Activated CD4-positive, alpha-beta memory T cell treated with anti-CD3 and anti-CD28 coated beads, Interleukin-2, amount 10 ng/mL, durations not matched to agents 7 days and 5 days (primary cell): ENCODE measurements at regions not wholly inside any gene's neighbourhood (a gene's known extent, or its start where the extent isn't known, plus 50 kb on each side); places are given as distances from the start of the nearest gene placed in this dataset.

ENCODE experiments used
- CTCF ChIA-PET: fragments of 350-600 bp; sonication (Branson Sonifier 250); formaldehyde crosslinking; loops from one replicate; lab custom pipeline; 2021; ENCODE audit warnings: antibody characterized with exemption, inconsistent platforms; lab: Charles Lee
- POLR2A ChIA-PET: fragments of 350-600 bp; sonication (Branson Sonifier 250); formaldehyde crosslinking; loops from one replicate; lab custom pipeline; 2021; ENCODE audit warnings: antibody characterized with exemption; lab: Charles Lee
- DNase-seq: peaks from one replicate; pipeline ENCODE4 v3.0.0-alpha.2; 2020
- H3K27ac Mint-ChIP-seq: one replicate; pipeline ENCODE4 v1.8.0; 2021; ENCODE audit warnings: mild to moderate bottlenecking, mixed read lengths
- H3K27me3 Mint-ChIP-seq: one replicate; pipeline ENCODE4 v1.8.0; 2021; ENCODE audit warnings: mixed read lengths
- H3K36me3 Mint-ChIP-seq: one replicate; pipeline ENCODE4 v1.8.0; 2021; ENCODE audit warnings: low read depth, mixed read lengths
- H3K4me1 Mint-ChIP-seq: one replicate; pipeline ENCODE4 v1.8.0; 2021; ENCODE audit warnings: mixed read lengths
- H3K4me3 Mint-ChIP-seq: one replicate; pipeline ENCODE4 v1.8.0; 2021; ENCODE audit warnings: mild to moderate bottlenecking, mixed read lengths
- H3K9me3 Mint-ChIP-seq: one replicate; pipeline ENCODE4 v1.8.0; 2021; ENCODE audit warnings: mixed read lengths

- peaks cover 2% of the 10 kb centered on the region for H3K9me3 Mint-ChIP-seq
- no peaks in the 10 kb centered on the region for H3K36me3 Mint-ChIP-seq
- H3K4me3 Mint-ChIP-seq: no peak overlapping the region
- H3K4me1 Mint-ChIP-seq: peaks cover 2% of the 10 kb centered on the region
- CTCF ChIA-PET: no interaction called here
- no peaks in the 10 kb centered on the region for H3K27me3 Mint-ChIP-seq
- POLR2A ChIA-PET: no interaction called here
- H3K27ac Mint-ChIP-seq: no peak overlapping the region
- DNase-seq: no peak
These were observed 111.7 kb downstream of the DUSP10 start for GRCh38 chr1:221630236-221630635.

GRCh38 chr1:221631556-221631955 is 110.3 kb downstream of the DUSP10 start:
- Mint-ChIP-seq H3K9me3 (peaks cover 2% of the 10 kb centered on the region), H3K4me1 (peaks cover 2% of the 10 kb centered on the region), H3K27me3 (no peaks in the 10 kb centered on the region), H3K4me3 (no peak overlapping the region), H3K27ac (no peak overlapping the region), H3K36me3 (no peaks in the 10 kb centered on the region)
- CTCF ChIA-PET: interaction anchor here (1.3 kb wide), 1 partner anchor 110 kb away, joined by 4 read pairs; no protein-coding TSS in a partner anchor
- DNase-seq: no peak
- POLR2A ChIA-PET: no interaction called here

GRCh38 chr1:221632072-221632471 is 109.8 kb downstream of the DUSP10 start:
- Mint-ChIP-seq H3K36me3 (no peaks in the 10 kb centered on the region), H3K4me1 (peaks cover 2% of the 10 kb centered on the region), H3K4me3 (no peak overlapping the region), H3K9me3 (peaks cover 2% of the 10 kb centered on the region), H3K27me3 (no peaks in the 10 kb centered on the region), H3K27ac (no peak overlapping the region)
- no peak for DNase-seq
- ChIA-PET POLR2A (no interaction called here), CTCF (interaction anchor here (1.3 kb wide), 1 partner anchor 109 kb away, joined by 4 read pairs; no protein-coding TSS in a partner anchor)

- Mint-ChIP-seq H3K4me1 (peaks cover 2% of the 10 kb centered on the region), H3K27me3 (no peaks in the 10 kb centered on the region), H3K36me3 (no peaks in the 10 kb centered on the region), H3K27ac (no peak overlapping the region), H3K9me3 (peaks cover 2% of the 10 kb centered on the region), H3K4me3 (no peak overlapping the region)
- no peak for DNase-seq
- ChIA-PET POLR2A (no interaction called here), CTCF (no interaction called here)
These were observed 108.0 kb downstream of the DUSP10 start for GRCh38 chr1:221633841-221634409.

GRCh38 chr1:221634606-221635005 is 107.3 kb downstream of the DUSP10 start:
- Mint-ChIP-seq H3K36me3 (no peaks in the 10 kb centered on the region), H3K4me3 (no peak overlapping the region), H3K27me3 (no peaks in the 10 kb centered on the region), H3K9me3 (peaks cover 2% of the 10 kb centered on the region), H3K27ac (no peak overlapping the region), H3K4me1 (peaks cover 2% of the 10 kb centered on the region)
- ChIA-PET CTCF (no interaction called here), POLR2A (no interaction called here)
- DNase-seq: no peak

- H3K9me3 Mint-ChIP-seq: peaks cover 2% of the 10 kb centered on the region
- ChIA-PET POLR2A (no interaction called here), CTCF (no interaction called here)
- no peak for DNase-seq
- no peaks in the 10 kb centered on the region for H3K27me3 Mint-ChIP-seq
- H3K4me1 Mint-ChIP-seq: peaks cover 2% of the 10 kb centered on the region
- H3K27ac Mint-ChIP-seq: no peak overlapping the region
- H3K36me3 Mint-ChIP-seq: no peaks in the 10 kb centered on the region
- H3K4me3 Mint-ChIP-seq: no peak overlapping the region
These were observed 106.6 kb downstream of the DUSP10 start for GRCh38 chr1:221635305-221635704.

- Mint-ChIP-seq H3K36me3 (no peaks in the 10 kb centered on the region), H3K9me3 (peaks cover 2% of the 10 kb centered on the region), H3K27ac (no peak overlapping the region), H3K4me1 (peaks cover 2% of the 10 kb centered on the region), H3K4me3 (no peak overlapping the region), H3K27me3 (no peaks in the 10 kb centered on the region)
- POLR2A ChIA-PET: no interaction called here
- CTCF ChIA-PET: interaction anchor here (0.6 kb wide), 1 partner anchor 387 kb away, joined by 3 read pairs; no protein-coding TSS in a partner anchor
- no peak for DNase-seq
These were observed 105.8 kb downstream of the DUSP10 start for GRCh38 chr1:221636096-221636495.

GRCh38 chr1:221636967-221637366 is 104.9 kb downstream of the DUSP10 start:
- Mint-ChIP-seq H3K9me3 (peaks cover 2% of the 10 kb centered on the region), H3K27ac (no peak overlapping the region), H3K36me3 (no peaks in the 10 kb centered on the region), H3K4me3 (no peak overlapping the region), H3K4me1 (no peaks in the 10 kb centered on the region), H3K27me3 (no peaks in the 10 kb centered on the region)
- ChIA-PET CTCF (no interaction called here), POLR2A (interaction anchor here (1.1 kb wide), 1 partner anchor 105 kb away, joined by 3 read pairs; the partner anchor contains the start of gene DUSP10)
- DNase-seq: no peak

- Mint-ChIP-seq H3K27me3 (no peaks in the 10 kb centered on the region), H3K4me1 (no peaks in the 10 kb centered on the region)
- no peak for DNase-seq
These were observed 104.2 kb downstream of the DUSP10 start for GRCh38 chr1:221637641-221638041.

GRCh38 chr1:221638595-221638994 is 103.3 kb downstream of the DUSP10 start:
- Mint-ChIP-seq H3K9me3 (peaks cover 2% of the 10 kb centered on the region), H3K27ac (no peak overlapping the region), H3K4me3 (no peak overlapping the region), H3K27me3 (no peaks in the 10 kb centered on the region), H3K4me1 (no peaks in the 10 kb centered on the region), H3K36me3 (no peaks in the 10 kb centered on the region)
- POLR2A ChIA-PET: no interaction called here
- DNase-seq: no peak
- CTCF ChIA-PET: no interaction called here

More at GRCh38 chr1:221637641-221638041, 104.2 kb downstream of the DUSP10 start:
- peaks cover 2% of the 10 kb centered on the region for H3K9me3 Mint-ChIP-seq
- no peak overlapping the region for H3K4me3 Mint-ChIP-seq
- ChIA-PET CTCF (no interaction called here), POLR2A (interaction anchor here (1.1 kb wide), 1 partner anchor 104 kb away, joined by 3 read pairs; the partner anchor contains the start of gene DUSP10)
- H3K27ac Mint-ChIP-seq: no peak overlapping the region
- no peaks in the 10 kb centered on the region for H3K36me3 Mint-ChIP-seq

- Mint-ChIP-seq H3K4me3 (no peak overlapping the region), H3K27ac (no peak overlapping the region), H3K36me3 (no peaks in the 10 kb centered on the region), H3K4me1 (peaks cover 4% of the 10 kb centered on the region), H3K9me3 (no peaks in the 10 kb centered on the region), H3K27me3 (no peaks in the 10 kb centered on the region)
- DNase-seq: no peak
- ChIA-PET POLR2A (no interaction called here), CTCF (interaction anchor here (0.9 kb wide), 1 partner anchor 368 kb away, joined by 3 read pairs; no protein-coding TSS in a partner anchor)
These were observed 100.1 kb downstream of the DUSP10 start for GRCh38 chr1:221641811-221642210.

GRCh38 chr1:221643404-221644144 is 98.3 kb downstream of the DUSP10 start:
- H3K9me3 Mint-ChIP-seq: peaks cover 3% of the 10 kb centered on the region
- peaks cover 4% of the 10 kb centered on the region for H3K4me1 Mint-ChIP-seq
- no peaks in the 10 kb centered on the region for H3K27me3 Mint-ChIP-seq
- no peaks in the 10 kb centered on the region for H3K36me3 Mint-ChIP-seq
- POLR2A ChIA-PET: no interaction called here
- no peak overlapping the region for H3K27ac Mint-ChIP-seq
- CTCF ChIA-PET: no interaction called here
- no peak overlapping the region for H3K4me3 Mint-ChIP-seq
- DNase-seq: no peak

GRCh38 chr1:221644145-221644448 is 97.8 kb downstream of the DUSP10 start:
- Mint-ChIP-seq H3K4me1 (peaks cover 4% of the 10 kb centered on the region), H3K36me3 (no peaks in the 10 kb centered on the region), H3K27me3 (no peaks in the 10 kb centered on the region), H3K27ac (no peak overlapping the region), H3K9me3 (peaks cover 3% of the 10 kb centered on the region), H3K4me3 (no peak overlapping the region)
- POLR2A ChIA-PET: no interaction called here
- CTCF ChIA-PET: no interaction called here
- no peak for DNase-seq
